NCI-H510A treated with DMSO at 0.1 percent for 48 hours (cell line): ENCODE measurements at regions not wholly inside any gene's neighbourhood (a gene's known extent, or its start where the extent isn't known, plus 50 kb on each side); places are given as distances from the start of the nearest gene placed in this dataset.

Experiments
- DNase-seq: peaks from one replicate; lab custom pipeline; 2025; lab: John Stamatoyannopoulos, UW

DNA sequence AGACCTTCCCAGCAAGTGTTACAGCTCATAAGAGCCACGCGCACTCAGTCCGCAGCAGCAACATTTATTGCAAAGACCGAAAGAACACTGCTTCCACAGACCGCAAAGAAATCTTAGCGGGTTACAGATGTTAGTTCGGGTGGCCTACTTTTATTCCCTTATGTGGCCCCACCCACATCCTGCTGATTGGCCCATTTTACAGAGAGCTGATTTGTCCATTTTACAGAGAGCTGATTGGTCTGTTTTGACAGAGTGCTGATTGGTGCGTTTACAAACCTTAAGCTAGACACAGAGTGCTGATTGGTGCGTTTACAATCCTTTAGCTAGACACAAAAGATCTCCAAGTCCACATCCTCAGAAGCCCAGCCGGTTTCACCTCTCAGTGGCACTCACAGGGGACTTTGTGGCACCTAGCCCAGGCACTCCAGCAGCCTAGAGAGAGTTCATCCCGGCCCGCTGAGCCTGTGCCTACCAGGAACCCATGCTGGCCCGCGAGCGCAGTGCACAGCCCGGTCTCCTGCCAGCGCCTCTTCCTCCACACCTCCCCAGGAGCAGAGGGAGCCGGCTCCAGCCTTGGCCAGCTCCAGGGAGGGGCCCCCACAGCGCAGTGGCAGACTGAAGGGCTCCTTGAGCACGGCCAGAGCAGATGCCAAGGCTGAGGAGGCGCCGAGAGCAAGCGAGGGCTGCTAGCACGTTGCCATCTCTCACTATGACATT, 244.3 kb upstream of the TSHZ2 start:
- DNase-seq, result no peak

DNA sequence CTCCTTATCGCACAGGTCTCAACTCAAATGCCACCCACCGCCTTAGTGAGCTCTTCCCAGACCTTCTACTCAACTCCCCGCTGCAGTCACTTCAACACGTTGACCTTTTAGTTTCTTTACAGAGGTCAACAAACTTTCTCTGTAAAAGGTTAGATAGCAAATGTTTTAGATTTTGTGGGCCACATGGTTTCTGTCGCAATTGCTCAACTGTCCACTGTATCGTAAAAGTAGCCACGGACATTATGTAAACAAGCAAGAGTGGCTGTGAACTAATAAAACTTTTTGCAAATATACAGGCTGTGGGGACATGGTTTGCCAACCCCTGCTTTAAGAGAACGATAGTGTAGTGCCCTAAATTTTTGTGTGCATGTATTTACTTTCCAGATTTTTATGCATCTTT, 247.6 kb upstream of the TSHZ2 start:
- DNase-seq, result no peak

DNA sequence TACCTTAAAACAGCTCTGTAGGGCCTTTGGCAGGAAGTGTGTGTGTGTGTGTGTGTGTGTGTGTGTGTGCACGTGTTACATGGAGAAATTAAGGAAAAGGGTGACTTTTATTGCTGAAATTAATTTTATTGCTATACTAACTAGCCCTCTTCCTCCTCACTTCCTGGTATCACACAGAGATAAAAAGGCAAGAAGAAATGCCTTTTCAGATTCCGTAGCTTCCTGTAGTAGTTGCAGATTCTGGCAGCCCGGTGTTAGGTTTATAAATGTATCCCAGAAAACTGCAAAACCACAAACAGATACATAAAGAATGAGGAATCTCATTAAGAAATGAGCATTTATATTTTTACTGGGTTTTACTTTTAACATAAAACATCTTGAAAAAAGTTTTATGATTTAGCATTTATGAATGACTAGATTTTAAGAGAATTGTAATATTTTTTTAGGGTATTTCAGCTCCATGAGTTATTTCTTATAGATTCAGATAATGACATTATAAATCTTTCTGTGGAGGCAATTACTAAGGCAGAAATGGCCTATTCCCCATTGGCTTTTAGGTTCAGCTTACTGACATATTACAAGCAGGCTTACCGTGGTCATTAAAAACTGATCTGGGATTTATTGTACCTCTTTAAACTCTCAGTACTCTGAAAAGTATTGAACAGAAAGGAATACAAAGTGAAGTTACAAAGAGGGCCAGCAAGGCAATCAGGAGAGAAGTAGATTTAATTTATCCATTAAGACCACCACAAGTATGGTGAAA, 249.1 kb upstream of the TSHZ2 start:
- no peak for DNase-seq

DNA sequence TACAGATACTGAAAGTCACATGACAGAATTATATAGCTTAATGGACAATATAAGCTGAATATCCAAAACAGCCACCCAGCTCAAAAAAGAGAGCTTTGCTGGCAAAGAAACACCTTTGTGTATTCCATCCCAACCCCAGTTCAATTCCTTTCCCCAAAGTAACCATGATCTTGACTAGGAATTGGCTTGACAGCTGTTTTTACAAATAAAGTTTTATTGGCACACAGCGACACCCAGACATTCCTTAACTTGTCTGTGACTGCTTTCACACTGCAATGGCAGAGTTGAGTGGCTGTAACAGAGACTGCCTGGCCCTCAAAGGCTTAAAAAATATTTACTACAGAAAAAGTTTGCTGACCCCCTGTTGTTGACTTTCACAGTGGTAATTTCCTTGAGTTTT, 264.0 kb upstream of the TSHZ2 start:
- DNase-seq, result no peak

DNA sequence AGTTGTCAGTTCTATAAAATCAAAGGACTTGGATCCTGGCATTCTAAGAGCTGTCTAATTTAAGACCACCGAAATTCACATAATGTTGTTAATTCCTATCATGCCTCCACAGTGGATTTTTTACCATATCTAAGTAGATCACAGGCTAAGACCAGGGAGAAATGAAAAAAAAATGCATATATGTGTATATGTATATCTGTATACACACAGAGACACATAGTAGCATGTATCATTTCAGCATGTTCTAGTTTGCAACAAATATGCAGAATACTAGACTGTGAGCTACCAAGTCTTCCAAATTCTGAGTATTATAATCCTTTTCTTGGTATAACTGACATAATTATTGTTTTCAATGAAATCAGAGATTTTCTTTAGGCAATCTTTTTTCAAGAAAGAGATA, 267.6 kb upstream of the TSHZ2 start:
- no peak for DNase-seq

DNA sequence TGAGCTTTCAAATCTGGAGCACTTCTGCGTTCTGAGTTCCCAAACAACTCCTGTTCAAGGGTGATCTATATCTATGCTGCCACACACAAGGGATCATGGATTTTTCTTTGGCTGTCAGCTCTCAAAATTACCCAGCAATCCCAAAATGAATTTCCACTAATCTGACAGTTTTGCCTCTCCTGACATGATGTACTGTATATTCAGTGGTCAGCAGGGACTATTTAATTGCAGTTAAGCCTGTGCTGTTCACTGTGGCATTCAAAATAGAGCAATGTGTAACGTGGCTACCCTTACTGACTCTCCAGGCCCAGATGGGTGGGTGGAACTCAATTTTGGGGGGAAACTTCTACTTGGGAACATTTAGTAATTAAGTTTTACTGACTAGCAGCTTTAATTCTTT, 283.8 kb upstream of the TSHZ2 start:
- DNase-seq, result no peak

DNA sequence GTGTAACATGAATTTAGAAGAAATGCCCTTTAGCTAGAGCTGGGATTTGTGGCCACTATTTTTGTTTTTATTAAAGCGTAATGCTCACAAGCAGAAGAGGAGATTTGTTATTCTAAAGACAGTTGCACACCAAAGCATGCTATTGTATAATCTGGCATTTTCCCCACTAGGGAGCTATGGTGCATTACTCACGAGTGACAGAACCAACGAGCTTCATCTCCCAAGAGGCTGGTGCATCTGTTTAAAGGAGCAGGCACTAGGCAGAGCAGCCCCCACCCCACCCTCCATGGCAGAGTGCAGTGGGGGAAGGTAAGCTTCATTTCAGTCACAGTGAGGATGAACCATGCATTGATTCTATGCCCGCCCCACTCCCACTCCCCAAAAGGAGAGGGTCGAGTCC, 287.3 kb upstream of the TSHZ2 start:
- no peak for DNase-seq

DNA sequence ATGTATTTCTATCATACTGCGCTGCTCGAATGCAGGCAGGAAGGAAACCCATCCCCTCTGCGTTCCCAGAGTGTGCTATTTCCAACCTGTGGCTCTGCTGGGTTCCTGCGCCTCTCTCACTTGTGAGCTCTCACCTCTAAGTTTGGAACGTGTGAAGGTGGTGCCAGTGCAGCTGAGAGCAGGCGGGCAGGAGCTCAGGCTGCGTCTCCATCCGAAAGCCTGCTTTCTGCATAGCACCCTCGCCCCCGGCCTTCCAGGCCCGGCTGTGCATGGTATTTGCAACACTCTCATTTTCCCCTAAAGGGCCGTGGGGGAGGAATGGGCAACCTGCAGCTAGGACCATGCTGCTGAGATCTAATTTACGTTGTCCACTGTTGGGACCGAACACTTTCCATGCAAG, 288.0 kb upstream of the TSHZ2 start:
- no peak for DNase-seq

DNA sequence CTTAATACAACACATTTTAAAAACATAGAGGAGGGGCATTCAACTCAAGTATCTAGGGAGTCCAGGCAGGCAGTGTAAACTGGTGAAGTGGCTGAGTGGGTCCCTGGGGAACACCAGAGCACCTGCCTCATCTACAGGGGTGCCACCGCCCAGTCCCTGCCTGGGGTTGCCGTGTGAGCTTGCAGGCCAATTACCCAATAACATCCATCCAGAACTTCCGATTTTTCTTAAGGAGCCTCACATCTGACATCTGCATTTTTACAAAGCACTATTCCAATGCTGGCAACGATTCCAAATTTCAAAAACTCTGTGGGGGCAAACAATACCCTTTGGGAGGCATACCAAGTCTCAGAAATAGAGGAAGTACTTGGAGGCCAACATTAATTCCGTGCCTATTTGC, 288.4 kb upstream of the TSHZ2 start:
- no peak for DNase-seq

DNA sequence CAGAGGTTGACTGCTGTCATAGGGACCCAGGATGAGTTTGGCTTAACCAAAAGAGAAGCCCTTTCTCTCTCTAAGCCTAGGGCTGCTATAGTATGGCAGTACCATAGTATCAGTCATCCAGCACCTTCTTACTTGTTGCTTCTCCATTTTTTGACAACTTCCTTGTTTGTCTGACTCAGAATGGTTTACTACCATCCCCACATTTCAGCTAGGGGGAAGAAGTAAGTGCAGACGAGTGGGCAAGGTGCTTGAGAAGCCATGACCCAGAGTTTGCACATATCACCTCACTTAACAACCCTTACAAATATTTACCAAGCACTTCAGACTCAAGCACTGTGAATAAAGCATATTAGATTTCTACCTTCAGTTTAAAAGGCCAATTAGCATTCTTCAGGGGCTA, 289.9 kb upstream of the TSHZ2 start:
- peak; percentile 96 for DNase-seq

DNA sequence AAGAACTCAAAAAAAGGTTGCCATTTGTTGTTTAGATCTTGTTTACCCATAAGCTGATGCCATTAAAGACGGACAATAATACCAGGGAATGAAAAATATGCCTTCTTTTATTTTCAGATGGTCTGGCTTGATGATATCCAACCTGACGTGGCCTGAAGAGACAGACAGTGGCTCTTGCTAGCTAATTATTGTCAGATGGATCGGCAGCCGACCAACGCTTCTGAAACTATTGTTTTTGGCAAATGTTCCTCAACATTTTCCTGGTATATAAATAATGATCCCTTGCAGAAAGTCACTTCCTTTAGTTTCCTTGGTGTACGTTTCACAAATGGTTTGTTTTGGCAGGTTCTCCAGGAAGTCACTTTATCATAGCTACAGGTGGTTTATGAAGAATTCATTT, 290.9 kb upstream of the TSHZ2 start:
- DNase-seq, result no peak

DNA sequence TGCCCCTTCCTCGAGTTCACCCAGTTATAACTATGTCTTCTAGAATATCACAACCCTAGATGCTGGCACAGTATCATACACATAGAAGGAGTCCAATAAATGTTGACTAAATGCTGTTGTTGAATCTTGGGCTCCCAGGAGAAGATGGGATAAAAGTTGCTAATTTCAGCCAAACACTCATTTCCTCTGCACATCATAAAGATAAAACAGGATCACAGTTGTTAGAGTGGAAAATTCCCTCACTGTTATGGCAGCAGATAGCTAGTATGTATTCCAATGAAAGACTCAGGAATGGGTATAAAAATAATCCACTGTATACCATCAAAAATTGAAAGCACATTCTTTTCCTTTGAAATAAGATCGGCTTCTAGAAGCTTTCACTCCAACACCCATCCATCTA, 294.9 kb upstream of the TSHZ2 start:
- DNase-seq, result no peak

DNA sequence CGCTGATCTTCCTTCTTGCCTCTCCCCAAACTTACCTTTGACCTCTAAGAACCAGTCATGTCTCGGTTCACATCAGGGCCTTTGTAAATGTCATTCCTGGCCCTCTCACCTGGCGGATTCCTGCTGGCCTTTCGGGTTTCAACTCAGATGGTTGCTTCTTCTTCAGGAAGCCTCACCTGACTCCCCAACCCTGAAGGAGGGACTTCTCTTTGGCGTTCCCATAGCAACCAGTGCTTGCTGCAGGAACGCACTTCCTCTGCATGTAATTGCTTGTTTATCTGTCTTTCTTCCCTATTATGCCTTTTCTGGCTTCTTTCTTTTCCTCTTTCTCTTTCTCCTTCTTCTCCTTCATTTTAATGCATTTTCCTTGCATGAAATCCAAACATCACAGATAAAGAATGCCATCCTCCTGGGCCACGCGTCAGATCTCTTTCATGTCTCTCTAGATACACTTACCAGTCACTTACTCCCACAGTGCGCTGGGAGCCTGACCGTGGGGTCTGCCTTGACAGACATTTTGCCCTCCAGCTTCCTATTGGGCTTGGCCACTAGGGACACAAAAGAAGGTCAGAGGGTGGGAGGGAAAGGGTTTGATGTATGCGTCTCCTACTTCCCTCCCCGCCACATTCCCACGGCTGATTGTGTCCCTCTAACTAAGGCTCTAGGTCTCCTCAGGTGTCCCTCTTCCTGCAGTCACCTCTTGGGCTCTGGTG, 295.7 kb upstream of the TSHZ2 start:
- no peak for DNase-seq

DNA sequence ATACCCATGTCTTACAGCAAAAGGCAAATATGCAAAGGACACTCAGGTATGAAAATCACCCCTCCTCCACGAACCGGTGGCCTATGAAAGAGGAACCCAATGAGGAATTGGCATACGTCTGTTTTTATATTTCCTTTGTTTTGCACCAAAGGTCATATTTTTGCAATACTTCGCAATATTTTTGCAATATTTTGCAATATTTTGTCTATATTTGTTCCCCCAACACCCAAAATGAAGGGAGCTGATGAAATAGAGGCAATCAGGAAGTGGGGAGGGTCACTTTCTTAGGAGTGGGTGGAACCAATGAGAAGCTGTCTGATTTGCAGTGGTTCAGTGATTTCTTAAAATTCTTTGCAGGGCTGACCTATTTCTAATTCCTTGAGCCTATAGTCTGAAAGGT, 296.8 kb upstream of the TSHZ2 start:
- DNase-seq, result no peak

DNA sequence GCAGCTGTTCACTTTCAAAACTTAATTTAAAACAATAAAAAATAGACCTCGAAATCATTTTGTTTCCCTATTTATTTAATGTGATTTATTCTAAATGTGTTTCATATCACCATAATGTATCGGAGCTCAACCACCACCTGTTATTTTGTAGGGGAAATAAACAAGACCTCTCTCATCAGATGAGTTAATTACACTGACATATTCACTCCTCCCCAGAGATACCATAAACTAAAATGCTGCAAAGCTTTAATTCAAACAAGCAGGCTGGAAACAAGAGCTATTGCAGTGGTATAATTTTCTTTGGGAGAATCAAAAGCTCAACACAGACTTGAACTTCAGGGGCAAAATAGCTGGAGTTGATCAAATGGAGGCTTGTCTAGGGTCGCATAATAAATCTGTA, 303.5 kb upstream of the TSHZ2 start:
- DNase-seq, result no peak

DNA sequence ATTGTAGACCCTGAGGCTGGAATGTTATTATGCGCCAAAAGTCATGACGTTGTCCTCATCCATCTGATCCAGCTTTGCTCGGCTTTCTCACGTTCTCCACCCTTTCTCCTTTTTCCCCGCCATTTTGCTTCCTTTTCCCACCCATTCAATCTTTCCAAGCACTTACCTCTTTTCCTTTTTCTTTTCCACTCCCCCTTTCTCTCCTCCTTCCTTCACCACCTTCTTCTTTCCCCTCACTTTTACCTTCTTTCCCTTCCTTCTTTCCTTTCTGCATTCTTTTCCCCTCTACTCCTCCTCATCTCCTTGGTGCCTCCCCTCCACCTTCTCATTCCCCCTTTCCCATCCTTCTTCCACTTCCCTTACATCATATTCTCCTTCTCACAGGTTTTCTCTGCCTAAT, 304.8 kb upstream of the TSHZ2 start:
- no peak for DNase-seq

DNA sequence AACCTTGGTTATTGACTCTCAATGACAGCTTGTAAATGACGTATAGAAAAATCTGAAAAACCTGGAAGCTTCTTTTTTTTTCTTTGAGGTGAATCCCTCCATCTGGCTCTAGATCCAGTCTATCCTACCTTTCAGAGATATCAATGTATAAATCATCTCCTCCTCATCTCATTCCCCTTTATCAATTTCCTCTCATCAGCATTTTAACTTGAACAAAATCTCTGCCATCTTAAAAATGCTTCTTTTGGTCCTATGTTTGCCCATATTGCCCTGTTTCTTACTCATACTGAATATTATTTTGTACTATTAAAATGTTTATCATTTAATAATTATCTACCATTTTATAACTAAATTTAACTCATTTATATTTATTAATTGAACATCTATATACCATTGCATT, 306.7 kb upstream of the TSHZ2 start:
- no peak for DNase-seq

DNA sequence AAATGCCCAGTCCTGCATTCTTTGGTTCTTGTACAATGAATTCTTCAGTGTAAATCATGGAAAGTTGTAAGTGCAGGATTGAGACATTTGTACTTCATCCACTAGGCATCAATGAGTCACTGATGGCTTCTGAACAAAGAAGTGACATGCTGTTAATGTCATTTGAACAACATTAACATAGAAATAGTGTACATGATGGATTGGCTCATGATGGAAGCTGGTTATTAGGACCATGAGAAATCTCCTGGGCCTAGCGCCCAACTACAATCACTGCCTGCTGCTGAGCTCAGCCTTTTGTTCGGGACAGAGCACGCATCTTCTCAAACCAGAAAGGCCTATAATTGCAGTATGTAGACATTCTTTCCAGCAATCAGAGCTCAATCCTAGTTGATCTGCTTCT, 316.8 kb upstream of the TSHZ2 start:
- DNase-seq, result no peak

DNA sequence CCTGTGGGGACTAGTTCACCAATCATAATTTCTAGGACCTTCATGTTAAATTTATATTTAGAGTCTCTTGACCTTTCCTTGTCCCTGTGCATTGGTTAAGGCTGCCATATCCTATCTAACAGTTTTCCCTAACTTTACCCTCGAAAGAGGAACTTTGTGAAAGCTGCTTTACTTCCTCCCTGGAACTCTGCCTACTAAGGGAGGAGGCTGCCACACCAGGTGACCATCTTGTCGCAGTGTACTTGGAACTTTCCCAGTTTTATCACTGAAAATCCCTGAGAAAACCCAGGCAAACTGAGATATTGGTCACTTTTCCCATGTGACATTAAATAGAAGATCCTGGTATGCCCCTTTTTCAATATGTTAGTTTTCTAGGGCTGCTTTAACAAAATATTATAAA, 317.6 kb upstream of the TSHZ2 start:
- no peak for DNase-seq

DNA sequence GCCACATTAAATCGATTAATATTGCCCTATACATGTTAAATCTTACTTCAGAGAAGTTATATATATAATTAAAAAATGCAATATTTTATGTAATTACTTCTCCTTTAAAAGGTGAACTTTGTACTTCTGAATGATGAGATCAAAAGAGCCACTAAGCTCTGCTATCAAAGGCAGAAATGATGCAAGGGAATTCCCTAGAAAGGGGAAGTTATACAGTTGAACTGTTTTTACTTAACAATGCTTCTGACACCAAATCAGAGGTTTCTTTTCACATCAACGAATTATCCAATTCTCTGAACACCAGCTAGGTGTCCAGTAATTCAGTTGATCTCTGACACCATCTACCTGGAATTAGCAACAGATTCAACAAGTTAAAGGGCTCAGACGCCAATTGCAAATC, 319.9 kb upstream of the TSHZ2 start:
- no peak for DNase-seq

DNA sequence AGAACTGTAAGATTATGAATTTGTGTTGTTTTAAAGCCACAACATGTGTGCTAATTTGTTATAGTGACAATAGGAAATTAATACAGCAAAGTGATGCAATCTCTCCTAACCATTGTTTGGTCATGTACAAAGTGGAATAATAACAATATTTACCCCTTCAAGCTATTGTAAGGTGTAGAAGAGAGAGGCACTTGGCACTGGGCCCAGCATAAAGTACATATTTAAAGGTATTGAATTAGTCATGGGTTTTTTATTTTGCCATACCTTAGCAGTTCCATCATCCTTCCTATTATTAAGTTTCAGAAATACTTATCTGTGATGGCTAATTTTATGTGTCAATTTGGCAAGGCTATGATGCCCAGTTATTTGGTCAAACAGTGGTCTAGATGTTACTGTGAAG, 322.4 kb upstream of the TSHZ2 start:
- peak; percentile 50 for DNase-seq

DNA sequence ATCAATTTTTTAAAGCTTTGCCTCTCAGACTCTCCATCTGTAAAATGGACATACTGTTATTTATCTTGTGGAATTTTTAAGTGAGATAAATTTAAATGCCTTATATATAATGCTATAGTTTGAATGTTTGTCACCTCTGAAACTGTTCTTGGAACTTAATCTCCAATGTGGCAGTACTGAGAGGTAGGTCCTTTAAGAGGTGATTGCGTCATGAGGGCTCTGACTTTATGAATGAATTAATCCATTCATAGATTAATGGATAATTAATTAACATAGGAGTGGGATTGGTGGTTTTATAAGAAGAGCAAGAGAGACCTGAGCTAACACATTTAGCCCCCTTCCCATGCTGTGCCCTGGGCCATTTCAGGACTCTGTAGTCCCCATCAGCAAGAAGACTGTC, 326.3 kb upstream of the TSHZ2 start:
- no peak for DNase-seq

DNA sequence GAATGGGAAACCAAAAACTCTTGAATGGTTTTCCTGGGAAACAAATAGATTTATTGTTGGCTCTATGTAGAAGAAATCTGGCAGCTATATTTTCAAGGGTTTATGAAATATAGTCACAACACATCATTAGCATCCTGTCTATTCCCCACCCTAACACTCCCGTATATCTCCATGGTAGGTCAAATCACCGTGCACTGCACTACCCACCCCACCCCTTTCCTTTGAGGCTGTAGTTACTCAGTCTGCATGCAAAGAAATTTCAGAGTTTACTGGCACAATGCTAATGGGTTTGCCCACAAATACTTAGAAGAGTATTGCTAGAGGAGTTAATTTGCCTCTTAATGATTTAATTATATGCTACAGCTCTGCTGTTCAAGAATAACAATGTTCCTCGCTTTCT, 329.1 kb upstream of the TSHZ2 start:
- DNase-seq, result no peak
